GM19351 (cell line): ENCODE measurements at regions not wholly inside any gene's neighbourhood (a gene's known extent, or its start where the extent isn't known, plus 50 kb on each side); places are given as distances from the start of the nearest gene placed in this dataset.
"Not testable (repeated sequence)": the region's sequence is repeated elsewhere in the genome, so short reads cannot be mapped to it uniquely, and the experiment has no call there.

Experiments used
- ATAC-seq: cut with Tn5 transposase; IDR thresholded peaks from one replicate; pipeline ENCODE4 v1.9.1; 2021; ENCODE audit warnings: mild to moderate bottlenecking, moderate library complexity; ENCODE audit not compliant: unreplicated experiment

DNA sequence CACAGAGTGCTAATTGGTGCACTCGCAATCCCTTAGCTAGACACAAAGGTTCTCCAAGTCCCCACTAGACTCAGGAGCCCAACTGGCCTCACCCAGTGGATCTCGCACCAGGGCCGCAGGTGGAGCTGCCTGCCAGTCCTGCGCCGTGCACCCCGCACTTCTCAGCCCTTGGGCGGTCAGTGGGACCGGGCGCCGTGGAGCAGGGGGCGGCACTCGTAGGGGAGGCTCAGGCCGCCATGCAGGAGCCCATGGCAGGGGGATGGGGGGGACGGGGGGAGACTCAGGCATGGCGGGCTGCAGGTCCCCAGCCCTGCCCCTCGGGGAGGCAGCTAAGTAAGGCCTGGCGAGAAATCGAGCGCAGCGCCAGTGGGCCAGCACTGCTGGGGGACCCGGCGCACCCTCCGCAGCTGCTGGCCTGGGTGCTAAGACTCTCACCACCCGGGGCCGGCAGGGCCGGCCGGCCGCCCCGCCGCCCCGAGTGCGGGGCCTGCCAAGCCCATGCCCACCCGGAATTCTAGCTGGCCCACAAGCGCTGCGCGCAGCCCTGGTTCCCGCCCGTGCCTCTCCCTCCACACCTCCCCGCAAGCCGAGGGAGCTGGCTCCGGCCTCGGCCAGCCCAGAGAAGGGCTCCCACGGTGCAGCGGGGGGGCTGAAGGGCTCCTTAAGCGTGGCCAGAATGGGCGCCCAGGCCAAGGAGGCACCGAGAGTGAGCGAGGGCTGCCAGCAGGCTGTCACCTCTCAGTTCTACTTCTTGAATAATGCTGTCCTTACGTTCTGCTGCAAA, 258.2 kb downstream of the GALC start:
- ATAC-seq: not testable (repeated sequence)

DNA sequence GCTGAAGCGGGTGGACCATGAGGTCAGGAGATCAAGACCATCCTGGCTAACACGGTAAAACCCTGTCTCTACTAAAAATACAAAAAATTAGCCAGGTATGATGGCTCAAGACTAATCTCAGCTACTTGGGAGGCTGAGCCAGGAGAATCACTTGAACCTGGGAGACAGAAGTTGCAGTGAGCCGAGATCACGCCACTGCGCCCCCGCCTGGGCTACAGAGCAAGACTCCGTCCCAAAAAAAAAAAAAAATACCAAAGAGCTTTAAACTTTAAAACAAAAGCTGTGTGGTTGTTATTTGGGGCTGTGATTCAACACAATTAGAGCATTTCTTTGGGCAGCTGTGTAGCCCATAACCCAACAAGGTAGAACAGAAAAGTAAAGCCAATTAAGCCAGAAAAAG, 259.9 kb downstream of the GALC start:
- ATAC-seq: not testable (repeated sequence)

DNA sequence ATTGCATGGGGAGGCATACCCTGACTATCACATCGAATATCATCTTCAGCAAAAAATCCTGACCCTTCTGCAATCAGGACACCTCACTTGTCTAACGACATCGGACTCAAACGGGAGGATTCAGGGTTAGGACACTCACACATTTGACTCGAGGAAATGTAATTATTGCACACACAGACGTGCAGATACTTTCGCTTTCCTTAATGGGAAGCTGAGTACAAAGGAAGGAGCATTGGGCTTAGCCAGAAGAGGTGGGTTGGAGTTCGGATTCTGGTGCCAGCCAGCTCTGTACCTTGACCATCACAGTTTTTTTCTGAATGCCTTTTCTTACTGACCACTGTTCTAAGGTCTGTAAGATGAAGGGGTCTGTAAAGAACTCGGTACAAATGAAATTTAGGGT, 260.4 kb downstream of the GALC start:
- no peak for ATAC-seq

DNA sequence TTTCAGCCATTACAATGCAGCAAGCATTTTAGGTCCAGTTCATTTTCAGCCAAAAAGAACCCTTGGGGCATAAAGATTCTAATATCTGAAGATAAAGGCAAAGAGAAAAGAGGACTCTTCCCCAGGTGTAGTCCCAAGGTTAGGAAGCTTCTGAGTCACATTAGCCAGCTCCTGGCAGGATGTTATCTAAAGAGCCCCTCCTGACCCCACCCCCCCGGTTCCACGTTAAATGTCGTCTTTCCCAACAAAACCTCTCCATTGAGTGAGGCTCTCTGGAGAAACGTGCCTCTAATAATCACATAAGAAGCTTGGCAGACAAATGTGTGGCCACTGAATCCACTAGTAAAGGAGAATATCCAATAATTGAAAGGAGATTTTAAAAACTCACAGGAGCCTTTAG, 267.7 kb downstream of the GALC start:
- ATAC-seq: no peak

DNA sequence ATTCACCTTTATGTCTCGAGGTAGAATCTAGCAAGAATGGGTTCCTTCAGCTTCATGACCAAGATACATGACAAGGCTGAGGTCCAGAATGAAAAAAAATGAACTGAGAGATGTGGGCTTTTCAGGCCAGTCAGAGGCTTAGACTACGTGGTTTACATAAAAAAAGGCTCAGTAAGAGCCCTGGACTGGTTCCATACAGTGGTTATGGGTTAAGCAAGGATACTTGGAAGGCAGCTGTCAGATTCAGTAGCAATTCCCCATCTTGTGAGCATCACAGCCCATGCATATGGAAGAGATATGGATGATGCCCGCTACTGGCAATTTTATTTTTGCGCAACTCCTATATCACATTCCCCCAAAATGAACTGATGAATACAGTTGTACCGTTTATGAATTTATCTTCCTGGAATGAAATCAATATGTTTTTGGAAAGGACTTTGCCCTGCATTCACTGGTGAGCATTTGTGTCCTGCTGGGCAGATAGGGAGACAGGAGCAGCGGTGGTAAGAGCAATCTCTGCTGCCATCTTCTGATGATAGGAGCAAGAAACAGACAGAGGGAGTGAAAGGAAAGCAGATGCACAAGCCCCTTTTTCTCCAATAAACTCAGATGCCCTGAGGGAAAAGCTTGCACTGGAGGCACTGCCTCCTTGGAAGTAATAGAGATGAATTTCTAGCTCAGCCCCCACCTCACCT, 280.4 kb downstream of the GALC start:
- ATAC-seq: no peak

DNA sequence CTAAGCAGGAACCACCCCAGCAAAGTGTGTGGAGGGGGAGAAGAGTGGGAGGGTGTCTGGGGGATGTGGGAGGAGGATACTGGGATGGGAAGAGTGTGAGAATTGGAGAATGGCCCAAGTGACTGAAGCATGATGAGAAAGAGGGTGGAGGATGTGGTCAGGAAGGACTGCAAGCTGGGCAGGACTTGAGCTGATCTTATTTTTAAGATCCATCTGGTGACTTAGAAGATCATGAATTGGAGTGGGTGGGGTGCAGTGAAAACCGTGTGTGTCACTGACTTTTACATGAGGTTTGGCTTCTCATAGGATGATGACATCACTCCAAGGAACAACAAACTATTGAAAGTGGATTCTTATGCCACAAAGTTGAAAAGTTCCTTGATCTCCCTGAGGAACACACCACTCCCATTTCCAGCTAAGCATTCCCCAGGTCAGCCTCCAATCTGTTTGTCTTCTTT, 287.5 kb downstream of the GALC start:
- ATAC-seq: no peak

DNA sequence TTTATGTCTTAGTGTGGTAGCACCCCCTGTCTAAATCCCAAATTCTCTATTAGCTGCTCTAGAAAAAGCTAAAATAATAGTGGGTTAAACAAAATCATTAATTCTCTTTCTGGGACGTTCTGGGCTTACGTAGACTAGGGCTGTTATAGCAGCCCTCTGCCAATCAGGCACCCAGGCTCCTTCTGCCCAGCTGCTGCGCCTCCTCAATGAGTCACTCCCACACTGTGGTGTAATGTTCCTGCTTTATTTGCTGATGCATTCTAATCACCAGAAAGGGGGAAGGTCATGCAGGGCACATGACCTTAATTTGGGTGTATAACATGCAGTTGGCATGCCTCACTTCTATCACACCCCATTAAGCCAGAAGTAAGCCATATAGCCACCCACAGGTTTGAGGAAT, 294.5 kb downstream of the GALC start:
- no peak for ATAC-seq

DNA sequence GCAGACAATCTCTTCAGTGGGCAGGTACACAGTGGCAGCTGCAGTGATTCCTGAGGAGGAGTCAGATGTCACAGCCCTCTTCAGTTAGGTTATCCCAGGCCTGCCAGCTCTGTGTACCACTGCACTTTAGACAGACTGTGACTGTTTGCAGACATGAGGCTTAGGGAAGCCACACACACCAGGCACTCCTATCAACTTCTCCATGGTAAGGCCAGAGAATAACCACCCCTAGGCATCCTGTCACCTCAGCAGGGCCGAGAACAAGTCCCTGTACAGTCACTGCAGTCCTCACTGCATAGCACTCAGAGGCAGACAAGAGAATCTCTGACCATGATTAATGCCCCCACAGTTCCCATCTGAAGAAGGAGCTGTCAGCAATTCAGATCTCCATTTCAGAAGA, 296.5 kb downstream of the GALC start:
- no peak for ATAC-seq

DNA sequence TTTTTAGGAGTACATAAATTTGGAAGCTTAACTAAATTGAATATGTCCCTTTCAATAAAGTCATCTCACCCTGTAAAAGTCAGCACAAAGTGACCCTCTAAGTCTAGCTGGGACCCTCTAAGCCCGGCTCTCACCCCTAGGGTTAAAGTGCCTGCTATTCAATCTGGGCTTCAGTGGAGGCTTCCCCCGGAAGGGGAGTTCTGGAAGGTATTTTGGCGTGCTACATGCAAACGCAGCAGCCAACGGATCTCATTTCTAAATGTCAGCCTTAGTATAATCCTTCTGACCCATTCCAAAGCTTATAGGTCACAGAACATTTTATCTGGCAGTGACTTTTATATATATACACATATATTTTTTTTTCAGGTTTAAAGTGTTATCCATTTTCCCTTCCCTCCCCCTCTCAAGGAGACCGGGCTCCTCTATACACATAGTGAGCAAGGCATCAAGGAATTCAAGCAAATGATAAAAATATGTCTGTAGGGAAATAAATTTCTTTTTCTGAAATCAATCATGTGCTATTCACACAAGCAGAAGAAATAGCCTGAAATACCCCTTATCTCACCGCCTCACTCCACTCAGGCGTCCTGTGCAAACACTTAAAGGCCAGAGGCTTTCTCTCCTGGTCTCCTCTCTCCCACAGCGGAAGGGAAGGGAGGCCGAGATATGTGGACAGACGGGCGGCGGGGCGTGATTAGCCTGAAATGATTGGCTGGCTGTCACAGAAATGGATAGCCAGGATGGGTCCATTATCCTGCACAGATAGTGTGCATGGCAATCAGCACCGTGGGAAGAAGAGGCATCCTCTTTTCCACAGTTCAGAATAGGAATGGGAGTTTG, 301.7 kb downstream of the GALC start:
- no peak for ATAC-seq

DNA sequence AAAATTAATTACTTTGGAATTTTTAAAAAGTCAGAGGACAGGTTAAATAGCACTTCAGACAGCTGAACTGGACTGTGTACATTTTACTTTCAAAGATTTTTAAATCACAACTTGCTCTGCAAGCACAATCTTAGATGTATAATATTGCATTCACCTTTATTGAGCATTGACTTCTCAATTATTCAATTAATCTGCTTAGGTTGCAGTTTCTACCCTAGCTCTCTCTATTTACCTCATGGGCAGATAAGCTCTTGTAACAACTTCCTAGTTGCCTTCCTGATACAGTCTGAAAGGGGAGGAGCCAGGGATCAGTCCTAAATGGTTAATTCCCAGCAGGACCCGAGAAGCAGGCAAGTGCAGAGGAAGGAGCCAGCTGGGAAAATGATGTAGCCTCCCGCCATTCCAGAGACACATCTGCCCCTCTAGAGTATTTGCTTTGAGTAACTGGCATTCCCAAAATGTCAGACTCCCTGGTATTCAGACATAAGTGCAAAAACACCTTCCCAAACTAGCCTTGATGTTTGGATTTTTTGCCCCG, 302.8 kb downstream of the GALC start:
- ATAC-seq: no peak

DNA sequence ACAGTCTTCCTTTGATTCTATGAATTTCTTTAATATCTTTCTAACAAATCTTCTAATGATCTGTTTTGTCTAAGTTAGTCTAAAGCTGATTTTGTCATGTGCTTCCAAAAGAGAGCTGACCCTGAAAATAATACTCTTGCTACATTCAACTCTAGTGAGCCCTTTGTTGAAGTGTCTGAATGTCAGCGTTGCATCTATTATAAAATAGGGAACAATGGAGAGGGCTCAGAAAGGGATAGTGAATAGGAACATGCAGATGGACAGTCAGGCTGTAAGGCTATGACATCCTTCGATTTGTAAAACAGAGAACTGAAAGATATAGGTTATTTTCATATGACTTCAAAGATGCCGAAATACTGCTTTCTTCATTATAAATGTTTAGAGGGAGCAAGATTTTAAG, 304.5 kb downstream of the GALC start:
- ATAC-seq: no peak

DNA sequence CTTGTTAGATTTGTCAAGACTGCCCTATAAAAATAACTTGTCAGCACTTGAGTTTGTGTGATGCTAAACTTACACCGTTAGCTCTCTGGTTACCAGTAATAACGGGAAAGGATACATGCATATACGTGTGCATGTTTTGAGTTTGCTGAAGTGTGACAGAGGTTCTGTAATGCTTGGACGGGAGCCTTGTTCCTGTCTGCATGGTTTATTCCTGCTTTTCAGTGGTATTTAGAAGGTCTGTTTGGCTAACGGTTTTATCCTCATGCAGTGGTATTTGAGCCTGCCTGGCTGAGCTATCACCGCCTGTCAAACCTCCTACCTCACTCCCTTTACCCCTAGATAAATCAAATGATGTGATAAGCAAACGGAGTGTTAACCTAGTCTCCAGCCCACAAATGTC, 305.6 kb downstream of the GALC start:
- no peak for ATAC-seq

DNA sequence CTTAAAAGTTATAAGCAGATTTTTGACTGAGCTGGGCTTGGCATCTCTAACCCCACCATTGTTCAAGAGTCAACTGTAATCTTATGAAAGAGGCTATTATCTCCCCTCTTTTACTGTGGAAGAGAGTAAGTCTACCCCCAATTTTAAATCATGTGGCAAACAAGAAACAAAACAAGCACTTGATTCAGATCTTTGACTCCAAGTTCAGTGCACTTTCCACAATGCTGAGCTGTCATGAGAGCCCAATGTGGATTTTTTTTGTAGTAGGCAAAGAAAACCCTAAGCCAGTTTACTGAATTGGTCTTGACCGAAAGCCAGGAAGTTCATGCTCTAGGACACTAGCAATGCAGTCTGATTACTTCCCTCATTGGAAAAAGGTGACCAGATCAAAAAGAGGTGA, 306.2 kb downstream of the GALC start:
- no peak for ATAC-seq

DNA sequence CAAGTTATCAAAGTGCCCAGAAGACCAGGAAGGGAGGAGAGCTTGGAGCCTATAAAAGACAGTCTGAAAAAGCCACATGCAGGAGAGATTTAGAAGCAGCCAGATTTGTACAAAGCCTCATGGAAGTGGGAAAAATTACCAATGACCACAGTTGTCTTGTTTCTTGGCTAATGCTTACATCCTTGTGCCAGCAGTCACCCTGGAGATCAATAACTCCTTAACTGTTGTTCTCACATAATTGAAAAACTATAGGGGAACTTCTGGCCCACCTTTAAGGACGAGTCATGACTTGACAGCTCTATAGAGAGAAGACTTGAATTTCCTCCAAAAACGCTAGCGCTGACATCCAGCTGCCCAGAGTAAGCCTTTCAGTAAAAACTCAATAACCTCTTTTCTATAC, 313.1 kb downstream of the GALC start:
- ATAC-seq: no peak

DNA sequence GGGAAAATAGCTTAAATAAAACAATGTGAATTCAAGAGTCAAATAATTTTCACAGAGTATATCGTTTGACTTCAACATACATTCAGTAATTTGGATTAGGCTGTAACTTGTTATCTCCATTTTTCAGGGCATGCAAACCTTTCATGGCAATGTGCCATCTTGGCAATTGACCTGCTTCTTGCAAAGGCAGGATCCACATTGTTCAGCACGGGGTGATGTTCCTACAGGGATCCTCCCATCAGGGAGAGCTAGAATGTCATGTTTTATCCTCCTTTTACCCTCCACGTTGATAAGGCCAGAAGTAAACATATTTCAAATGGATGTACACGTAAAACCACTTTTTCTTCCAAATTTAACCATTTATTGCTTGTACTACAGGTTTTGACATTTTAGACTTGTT, 314.4 kb downstream of the GALC start:
- no peak for ATAC-seq

DNA sequence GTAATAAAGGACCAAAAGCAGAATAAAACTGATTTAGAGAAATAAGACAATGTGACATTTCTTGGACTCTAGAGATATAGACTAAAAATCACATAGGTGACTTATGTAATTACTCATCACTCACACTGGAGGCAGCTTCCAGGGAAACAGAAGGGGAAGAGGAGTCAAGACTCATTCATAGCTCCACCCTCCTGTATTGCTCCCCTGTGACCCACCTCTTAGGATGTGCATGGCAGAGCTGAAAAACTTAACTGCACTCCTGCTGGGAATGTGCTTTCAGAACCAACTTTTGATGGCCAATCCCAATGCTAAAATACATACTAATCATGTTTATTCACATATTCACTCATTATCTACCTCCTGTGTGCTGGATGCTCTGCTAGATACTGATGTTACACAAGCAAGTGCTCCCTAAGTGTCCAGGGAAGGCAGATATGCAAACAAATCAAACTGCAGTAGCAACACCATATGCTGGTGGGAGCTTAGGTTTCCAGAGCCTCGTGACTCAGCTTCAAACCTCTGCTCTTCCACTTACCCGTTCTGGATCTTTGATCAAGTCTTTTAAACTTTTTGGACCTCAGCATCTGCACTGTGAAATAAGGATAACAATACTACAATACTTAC, 316.1 kb downstream of the GALC start:
- no peak for ATAC-seq

DNA sequence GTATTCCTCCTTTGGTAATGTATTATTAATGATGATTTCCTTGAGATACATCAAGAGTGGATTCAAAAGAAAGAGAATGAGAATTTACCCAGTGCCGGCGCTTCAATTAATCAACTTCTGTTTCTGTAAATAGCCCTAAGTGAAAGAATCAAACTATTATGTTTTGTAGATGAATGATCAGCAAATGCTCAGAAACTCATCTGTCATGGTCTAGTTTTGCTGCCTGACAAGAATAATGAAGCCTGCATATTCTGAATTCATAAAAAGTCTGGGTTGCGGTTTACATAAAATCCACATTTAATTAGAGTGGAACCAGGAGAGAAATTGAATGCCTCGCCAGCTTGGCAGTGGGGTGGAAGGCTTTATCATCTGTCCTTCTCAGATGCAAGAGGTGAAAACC, 325.3 kb downstream of the GALC start:
- ATAC-seq: no peak

DNA sequence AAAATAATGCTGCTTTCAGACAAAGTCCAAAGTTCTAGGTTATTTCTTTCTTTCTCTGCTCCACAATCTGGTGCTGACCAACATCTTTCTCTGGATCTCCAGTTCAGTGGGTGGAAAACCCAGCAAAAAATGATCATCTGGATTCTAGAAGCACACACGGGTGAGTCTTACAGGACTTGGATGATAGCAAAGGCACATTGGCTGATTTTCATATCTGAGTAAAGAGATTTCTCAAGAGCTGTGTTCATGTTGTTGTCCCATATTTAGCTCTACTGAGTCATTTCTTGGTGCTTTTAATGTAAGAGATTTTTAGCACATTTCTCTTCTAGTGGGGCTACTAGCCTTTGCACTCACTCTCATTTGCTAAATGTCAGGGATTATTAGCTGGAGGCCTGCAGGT, 336.7 kb downstream of the GALC start:
- ATAC-seq: no peak

DNA sequence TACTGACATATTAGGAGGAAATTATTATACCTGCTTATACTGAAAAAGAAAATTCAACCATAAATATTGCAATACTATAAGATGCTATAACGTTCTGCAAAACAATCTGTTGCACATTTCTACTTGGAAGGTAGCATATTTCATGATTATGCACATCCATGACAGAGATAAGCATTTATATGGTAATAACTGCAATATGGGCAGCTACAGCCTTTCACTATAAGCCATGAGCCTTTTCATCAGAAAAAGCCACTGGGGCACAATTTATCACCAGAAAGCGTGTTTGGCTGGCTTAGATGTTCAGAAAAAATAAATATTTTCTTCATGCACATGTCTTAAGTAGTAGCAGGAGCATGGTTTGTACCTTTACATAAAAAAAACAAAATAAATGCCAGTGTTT, 340.7 kb downstream of the GALC start:
- ATAC-seq: no peak

DNA sequence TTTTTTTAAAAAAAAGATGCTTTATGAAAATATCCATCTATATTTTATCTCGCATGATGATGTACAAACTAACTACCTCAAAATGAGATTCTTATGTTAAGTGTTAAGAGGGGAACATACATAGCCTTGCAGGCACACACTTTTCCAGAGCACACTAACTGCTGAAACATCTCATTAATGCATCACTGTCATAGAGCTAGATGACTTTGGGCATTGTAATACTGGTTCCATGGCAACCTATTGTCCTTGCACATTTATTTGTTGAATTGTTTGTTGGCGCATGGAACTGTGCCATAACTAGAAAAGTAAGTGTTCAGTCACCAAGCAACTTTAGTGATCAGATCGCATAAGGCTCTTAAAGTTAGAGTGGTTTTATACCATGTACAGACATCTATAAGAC, 348.3 kb downstream of the GALC start:
- no peak for ATAC-seq

DNA sequence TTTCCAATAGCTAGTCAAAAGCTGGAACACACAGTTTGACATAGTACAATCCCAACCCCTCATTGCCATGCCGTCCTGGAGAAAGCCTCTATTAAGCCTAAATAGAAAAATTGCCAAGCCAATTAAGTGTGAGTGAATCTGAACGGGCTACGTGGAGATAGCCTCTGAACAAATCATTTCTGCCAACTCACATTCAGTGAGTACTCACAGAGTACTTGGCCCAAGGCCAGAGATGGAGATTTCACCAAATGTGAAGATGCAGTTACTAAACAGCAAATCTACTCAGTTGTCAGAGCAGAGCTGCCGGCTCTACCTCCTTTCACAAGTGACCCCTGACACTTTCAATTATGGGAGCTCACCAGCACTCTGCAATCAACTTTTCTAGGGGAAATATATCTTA, 350.0 kb downstream of the GALC start:
- ATAC-seq: no peak
